K562 (cell line): ENCODE measurements at regions not wholly inside any gene's neighbourhood (a gene's known extent, or its start where the extent isn't known, plus 50 kb on each side); places are given as distances from the start of the nearest gene placed in this dataset.

ENCODE experiments used
- ATAC-seq: fragments of 200-7000 bp; cut with Tn5 transposase; 3 replicates; pipeline ENCODE4 v1.9.1; 2020; ENCODE audit warnings: moderate library complexity
- BruUV-seq: library from RNA; stranded (reverse); fragments of 400-500 nt; replicated peaks from 2 replicates; lab custom pipeline; 2021; lab: Mats Ljungman, UMichigan
- CTCF ChIA-PET: fragments of 300-600 bp; formaldehyde crosslinking; extraction: SDS; loops from one replicate; lab custom pipeline; 2021; ENCODE audit warnings: low intra/inter-chr PET ratio; lab: Yijun Ruan, JAX
- POLR2A ChIA-PET: fragments of 300-600, 350-650 bp; sonication (Branson Sonifier 250); formaldehyde crosslinking; extraction: SDS; loops from one replicate; lab custom pipeline; 2021; ENCODE audit warnings: antibody characterized with exemption, inconsistent platforms; lab: Yijun Ruan, JAX
- DNase-seq, 4 experiments: peaks; one replicate each; pipeline versions ENCODE4 v3.0.0 to v3.0.0-alpha.2; 2011 to 2018; ENCODE audit warnings: low spot score in 3 of 4, mixed read lengths in 3 of 4; ENCODE audit errors: extremely low read depth in 1 of 4
- FAIRE-seq: peaks from 2 replicates; lab custom pipeline; 2011; peaks lifted over from hg19 to GRCh38; lab: Jason Lieb, UNC
- H2AFZ ChIP-seq: 2 replicates; pipeline ENCODE4 v1.6.0; 2011; ENCODE audit warnings: low read depth, low read length, control low read depth, inconsistent platforms
- H3K27ac ChIP-seq: fragments of 200-600 bp; 3 replicates; pipeline ENCODE4 v1.8.0; 2011; ENCODE audit warnings: low read depth, mild to moderate bottlenecking, control low read depth, inconsistent platforms, low read length, moderate library complexity, mixed read lengths; ENCODE audit errors: extremely low read depth
- H3K27me3 ChIP-seq, 2 experiments: fragments of 300-600 bp in 1 of 2; 2 replicates in 1 of 2; 3 replicates in 1 of 2; pipeline versions ENCODE4 v1.6.0 to v1.8.0; 2011; ENCODE audit warnings: inconsistent platforms in 2 of 2, low read length in 2 of 2, mild to moderate bottlenecking in 1 of 2, mixed read lengths in 1 of 2, moderate library complexity in 1 of 2; ENCODE audit not compliant: control insufficient read depth in 2 of 2, insufficient read depth in 2 of 2
- H3K36me3 ChIP-seq: fragments of 300-600 bp; 3 replicates; pipeline ENCODE4 v1.8.0; 2011; ENCODE audit warnings: mild to moderate bottlenecking, low read length, inconsistent platforms; ENCODE audit not compliant: control insufficient read depth, insufficient read depth
- H3K4me1 ChIP-seq, 2 experiments: fragments of 200-600 bp in 1 of 2; replicated peaks in 1 of 2; 2 replicates in 1 of 2; 3 replicates in 1 of 2; pipeline versions ENCODE4 v1.5.1 to v1.8.0; 2011; ENCODE audit warnings: inconsistent platforms in 2 of 2, low read length in 2 of 2, mild to moderate bottlenecking in 1 of 2, mixed read lengths in 1 of 2, moderate library complexity in 1 of 2; ENCODE audit not compliant: control insufficient read depth in 2 of 2, insufficient read depth in 2 of 2
- H3K4me2 ChIP-seq: 2 replicates; pipeline ENCODE4 v1.6.1; 2011; ENCODE audit warnings: low read length, control low read depth, inconsistent platforms, mixed read lengths; ENCODE audit not compliant: insufficient read depth
- H3K4me3 ChIP-seq: fragments of 200-600 bp; sonication (generic), shearing (Covaris generic); 2 replicates; pipeline ENCODE4 v1.5.1; 2016; ENCODE audit warnings: control low read depth, inconsistent platforms
- H3K79me2 ChIP-seq: fragments of 200-600 bp; 3 replicates; pipeline ENCODE4 v1.8.0; 2011; ENCODE audit warnings: low read length, inconsistent platforms; ENCODE audit not compliant: control insufficient read depth, insufficient read depth
- H3K9ac ChIP-seq, 2 experiments: 2 replicates each; pipeline versions ENCODE4 v1.6.0 to v1.6.1; 2011; ENCODE audit warnings: low read depth in 2 of 2, low read length in 2 of 2, control low read depth in 1 of 2, inconsistent platforms in 1 of 2, mild to moderate bottlenecking in 1 of 2, mixed read lengths in 1 of 2; ENCODE audit not compliant: insufficient read depth in 1 of 2
- H3K9me1 ChIP-seq: one replicate; pipeline ENCODE4 v1.6.0; 2011; ENCODE audit warnings: inconsistent platforms, mild to moderate bottlenecking, low read length, moderate library complexity; ENCODE audit not compliant: control insufficient read depth, insufficient read depth
- H3K9me3 ChIP-seq: replicated peaks from 2 replicates; pipeline ENCODE4 v1.5.1; 2011; ENCODE audit warnings: low read depth, low read length, inconsistent platforms; ENCODE audit not compliant: control insufficient read depth, insufficient read depth
- H4K20me1 ChIP-seq: replicated peaks from 2 replicates; pipeline ENCODE4 v1.6.1; 2011; ENCODE audit warnings: low read length, inconsistent platforms, mixed read lengths; ENCODE audit not compliant: control insufficient read depth, insufficient read depth
- CBX2 ChIP-seq: fragments of 200-600 bp; sonication (generic); IDR thresholded peaks from one replicate; pipeline ENCODE4 v1.6.1; 2012; ENCODE audit warnings: mild to moderate bottlenecking, low read length, inconsistent platforms; ENCODE audit not compliant: insufficient read depth, poor library complexity, severe bottlenecking
- CEBPG ChIP-seq, 3 experiments: fragments of 200-800 bp in 1 of 3; sonication (Bioruptor generic) in 1 of 3; sonication (generic) in 1 of 3; formaldehyde crosslinking in 1 of 3; IDR thresholded peaks in 2 of 3; conservative IDR thresholded peaks in 1 of 3; 2 replicates each; pipeline versions ENCODE4 v1.6.1 to v1.8.0; 2016 to 2022; ENCODE audit warnings: missing compliant biosample characterization in 2 of 3, missing genetic modification characterization in 2 of 3, mild to moderate bottlenecking in 1 of 3, missing genetic modification reagents in 1 of 3
- FOSL1 ChIP-seq: fragments of 200-800 bp; sonication (Bioruptor generic); conservative IDR thresholded peaks from 2 replicates; pipeline ENCODE4 v1.6.1; 2016; ENCODE audit warnings: missing genetic modification characterization, missing compliant biosample characterization
- NR3C1 ChIP-seq: sonication (generic); formaldehyde crosslinking; IDR thresholded peaks from 2 replicates; pipeline ENCODE4 v1.8.1; 2022; ENCODE audit warnings: missing genetic modification reagents
- SIX5 ChIP-seq, 2 experiments: IDR thresholded peaks; 2 replicates each; pipeline ENCODE4 v1.6.1; 2011; ENCODE audit warnings: low read length in 2 of 2, borderline replicate concordance in 1 of 2, low read depth in 1 of 2, mild to moderate bottlenecking in 1 of 2, moderate library complexity in 1 of 2; ENCODE audit not compliant: insufficient read depth in 1 of 2
- WGBS: fragments of 100-300 bp; shearing (Covaris generic); methylation state at CpG from one replicate; pipeline ENCODE4 v1.1.6; 2016; ENCODE audit warnings: low coverage, mixed read lengths; ENCODE audit not compliant: insufficient coverage; ENCODE audit errors: missing lambda C conversion rate; 5-methylcytosine and 5-hydroxymethylcytosine counted together
- in situ Hi-C: fragments of 300-500 bp; cut with MboI; formaldehyde crosslinking; loops from 4 replicates; pipeline ENCODE4 v1.15.0; 2018; ENCODE audit warnings: inconsistent platforms, mixed read lengths
- intact Hi-C: fragments of 100-400 bp; cut with micrococcal nuclease; formaldehyde crosslinking; loops from 2 replicates; pipeline ENCODE4 v1.14.2; 2022

DNA sequence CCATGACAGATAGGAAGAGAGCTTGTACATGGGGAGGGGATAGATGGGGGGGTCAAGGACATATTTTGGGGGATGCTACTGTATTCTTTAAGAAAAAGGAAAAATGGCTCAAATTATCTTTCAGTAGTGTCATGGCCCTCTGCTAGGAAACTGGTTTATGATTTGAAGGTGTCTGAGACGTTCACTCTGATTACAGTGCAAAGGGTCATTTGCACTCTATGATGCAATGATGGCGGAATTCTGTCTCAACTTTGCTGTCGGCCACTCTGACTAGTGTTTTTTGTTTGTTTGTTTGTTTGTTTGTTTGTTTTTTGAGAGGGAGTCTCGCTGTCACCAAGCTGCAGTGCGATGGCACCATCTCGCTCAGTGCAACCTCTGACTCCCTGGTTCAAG, 180.0 kb downstream of the SOX4 start:
- no peaks in the 10 kb centered on the region for H3K36me3 ChIP-seq
- H3K9me1 ChIP-seq, result no peaks in the 10 kb centered on the region
- H3K9ac ChIP-seq, result no peak overlapping the region
- no peak for ATAC-seq
- H3K27ac ChIP-seq, result no peak overlapping the region
- BruUV-seq, result no TSS peak
- ChIA-PET POLR2A (interaction anchor here (1.0 kb wide), 1 partner anchor 58 kb away, joined by 3 read pairs; no protein-coding TSS in a partner anchor), CTCF (no interaction called here)
- H2AFZ ChIP-seq, result no peak overlapping the region
- no peaks in the 10 kb centered on the region for H3K9me3 ChIP-seq
- no peak overlapping the region for H3K4me3 ChIP-seq
- H3K4me2 ChIP-seq, result no peak overlapping the region
- intact Hi-C loops, result no loop called here
- no peaks in the 10 kb centered on the region for H3K4me1 ChIP-seq
- no peaks in the 10 kb centered on the region for H3K79me2 ChIP-seq
- DNase-seq, result no peak
- peaks cover 0 to 5% of the 10 kb centered on the region in 2 experiments; a peak in 4 of 5 replicates for H3K27me3 ChIP-seq
- no peak for FAIRE-seq
- no peaks in the 10 kb centered on the region for H4K20me1 ChIP-seq
- TF ChIP-seq CEBPG (CRISPR knock-in tag; IDR thresholded peaks at IDR 0.05) (no peak), CEBPG (tag; conservative IDR thresholded peaks at IDR 0.05 in 1 of 2, IDR thresholded peaks at IDR 0.05 in 1 of 2) (peak in 1 of 2 experiments; percentile 31; a peak in 1 of 4 replicates), NR3C1 (CRISPR knock-in tag) (no peak)
- in situ Hi-C loops, result no loop called here
- WGBS, result 1% methylated on average over 6 of the region's 6 CpGs

- no TSS peak for BruUV-seq
- Histone ChIP-seq H3K4me2 (no peak overlapping the region), H2AFZ (no peak overlapping the region), H3K4me3 (no peak overlapping the region), H3K27ac (no peak overlapping the region), H3K4me1 (no peaks in the 10 kb centered on the region), H3K9me3 (no peaks in the 10 kb centered on the region), H3K9ac (no peak overlapping the region), H3K36me3 (no peaks in the 10 kb centered on the region), H4K20me1 (no peaks in the 10 kb centered on the region), H3K9me1 (no peaks in the 10 kb centered on the region), H3K79me2 (no peaks in the 10 kb centered on the region), H3K27me3 (peaks cover 2 to 5% of the 10 kb centered on the region in 2 experiments; a peak in 3 of 5 replicates)
- CTCF ChIA-PET, result no interaction called here
- in situ Hi-C loops, result no loop called here
- intact Hi-C loops, result no loop called here
- TF ChIP-seq CBX2 (no peak), SIX5 (IDR thresholded peaks at IDR 0.05; ENCODE audit: borderline replicate concordance in 1 of 2, insufficient read depth in 1 of 2, low read depth in 1 of 2, low read length in 2 of 2) (no peak), FOSL1 (tag) (no peak)
- DNase-seq, result no peak
- ATAC-seq, result no peak
- POLR2A ChIA-PET, result interaction anchor here (1.0 kb wide), 1 partner anchor 25 kb away, joined by 3 read pairs; no protein-coding TSS in a partner anchor
- no peak for FAIRE-seq
- WGBS, result 0% methylated on average over 1 of the region's 1 CpG
These were observed 184.3 kb downstream of the SOX4 start for GRCh38 chr6:21777846-21778245.
